ENCODE measurements at regions not wholly inside any gene's neighbourhood (a gene's known extent, or its start where the extent isn't known, plus 50 kb on each side); places are given as distances from the start of the nearest gene placed in this dataset.

DNA sequence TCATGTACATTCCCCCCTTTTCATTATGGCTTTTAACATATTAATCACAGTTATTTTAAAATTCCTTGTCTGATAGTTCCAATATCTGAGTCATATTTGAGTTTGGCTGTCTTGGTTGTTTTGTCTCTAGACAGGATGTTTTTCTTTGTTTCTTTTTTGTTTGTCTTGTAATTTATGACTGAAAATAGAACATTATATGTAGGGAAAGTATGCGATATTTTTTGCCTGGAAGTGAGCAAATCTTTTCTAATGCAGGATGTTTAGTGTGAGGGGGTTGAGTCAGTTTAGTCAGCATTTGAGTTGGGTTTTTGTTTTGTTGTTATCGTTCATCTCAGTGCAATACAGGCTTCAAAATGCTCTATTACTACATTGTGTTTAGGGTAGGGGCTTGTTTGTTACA lies 239.7 kb downstream of the SNAPC1 start:
- H3K27ac ChIP-seq, result no peak overlapping the region
- TF ChIP-seq, protein P1, sequence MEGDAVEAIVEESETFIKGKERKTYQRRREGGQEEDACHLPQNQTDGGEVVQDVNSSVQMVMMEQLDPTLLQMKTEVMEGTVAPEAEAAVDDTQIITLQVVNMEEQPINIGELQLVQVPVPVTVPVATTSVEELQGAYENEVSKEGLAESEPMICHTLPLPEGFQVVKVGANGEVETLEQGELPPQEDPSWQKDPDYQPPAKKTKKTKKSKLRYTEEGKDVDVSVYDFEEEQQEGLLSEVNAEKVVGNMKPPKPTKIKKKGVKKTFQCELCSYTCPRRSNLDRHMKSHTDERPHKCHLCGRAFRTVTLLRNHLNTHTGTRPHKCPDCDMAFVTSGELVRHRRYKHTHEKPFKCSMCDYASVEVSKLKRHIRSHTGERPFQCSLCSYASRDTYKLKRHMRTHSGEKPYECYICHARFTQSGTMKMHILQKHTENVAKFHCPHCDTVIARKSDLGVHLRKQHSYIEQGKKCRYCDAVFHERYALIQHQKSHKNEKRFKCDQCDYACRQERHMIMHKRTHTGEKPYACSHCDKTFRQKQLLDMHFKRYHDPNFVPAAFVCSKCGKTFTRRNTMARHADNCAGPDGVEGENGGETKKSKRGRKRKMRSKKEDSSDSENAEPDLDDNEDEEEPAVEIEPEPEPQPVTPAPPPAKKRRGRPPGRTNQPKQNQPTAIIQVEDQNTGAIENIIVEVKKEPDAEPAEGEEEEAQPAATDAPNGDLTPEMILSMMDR (IDR thresholded peaks at IDR 0.05), result no peak
- no peak for TF ChIP-seq POLR2A (IDR thresholded peaks at IDR 0.05)
- 83 to 90% methylated on average over 2 of the region's 2 CpGs for WGBS, 2 donors
- intact Hi-C loops (cut with DNase I; ENCODE audit: low total_unique reads), result no loop called here
- H3K4me1 ChIP-seq, result no peaks in the 10 kb centered on the region
- H3K36me3 ChIP-seq (ENCODE audit: low read depth, missing control alignments), result no peaks in the 10 kb centered on the region
- no peak overlapping the region for H3K4me3 ChIP-seq
- H3K27me3 ChIP-seq, result no peaks in the 10 kb centered on the region
- no peak for DNase-seq
- no peaks in the 10 kb centered on the region for H3K9me3 ChIP-seq

DNA sequence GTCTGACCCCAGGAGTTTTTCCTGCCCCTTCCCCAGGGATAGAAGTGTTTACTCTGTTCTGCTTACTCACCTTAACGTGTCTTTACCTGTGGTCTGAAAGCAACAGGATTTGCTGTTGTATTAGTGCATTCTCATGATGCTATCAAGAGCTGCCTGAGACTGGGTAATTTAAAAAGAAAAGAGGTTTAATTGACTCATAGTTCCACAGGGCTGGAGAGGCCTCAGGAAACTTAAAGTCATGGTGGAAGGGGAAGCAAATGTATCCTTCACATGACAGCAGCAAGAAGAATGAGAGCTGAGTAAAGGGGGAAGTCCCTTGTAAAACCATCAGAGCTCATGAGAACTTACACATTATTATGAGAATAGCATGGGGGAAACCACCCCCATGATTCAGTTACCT lies 240.4 kb downstream of the SNAPC1 start:
- WGBS, 2 donors, result 60 to 62% methylated on average over 1 of the region's 1 CpG
- Histone ChIP-seq H3K9me3 (no peaks in the 10 kb centered on the region), H3K36me3 (ENCODE audit: low read depth, missing control alignments) (no peaks in the 10 kb centered on the region), H3K4me1 (no peaks in the 10 kb centered on the region), H3K27ac (no peak overlapping the region), H3K4me3 (no peak overlapping the region), H3K27me3 (no peaks in the 10 kb centered on the region)
- TF ChIP-seq POLR2A (IDR thresholded peaks at IDR 0.05), result no peak
- TF ChIP-seq, protein P1 (IDR thresholded peaks at IDR 0.05), result no peak
- no peak for DNase-seq
- intact Hi-C loops (cut with DNase I; ENCODE audit: low total_unique reads), result no loop called here

DNA sequence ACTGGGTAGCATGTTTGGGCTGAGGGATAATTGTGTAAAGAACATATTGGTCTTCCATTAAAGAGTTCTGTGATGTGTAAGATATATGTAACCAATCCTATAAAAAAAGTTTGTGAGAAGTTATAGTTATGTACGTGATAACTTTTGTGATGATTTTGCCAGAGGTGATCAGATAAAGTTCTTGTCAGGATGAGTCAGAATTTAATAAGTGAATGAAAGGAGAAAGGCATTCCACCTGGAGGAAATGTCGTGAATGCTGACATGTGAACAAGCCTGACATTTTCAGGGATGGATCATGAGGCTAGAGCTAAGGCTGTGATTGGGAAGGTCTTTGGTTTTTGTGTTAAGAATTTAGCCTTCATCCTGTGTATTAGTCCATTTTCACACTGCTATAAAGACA lies 241.5 kb downstream of the SNAPC1 start:
- DNase-seq, result no peak
- Histone ChIP-seq H3K9me3 (no peaks in the 10 kb centered on the region), H3K36me3 (ENCODE audit: low read depth, missing control alignments) (no peaks in the 10 kb centered on the region), H3K4me1 (no peaks in the 10 kb centered on the region), H3K27ac (no peak overlapping the region), H3K27me3 (no peaks in the 10 kb centered on the region), H3K4me3 (no peak overlapping the region)
- intact Hi-C loops (cut with DNase I; ENCODE audit: low total_unique reads), result no loop called here
- 48 to 68% methylated on average over 2 of the region's 2 CpGs for WGBS, 2 donors
- TF ChIP-seq, protein P1 (IDR thresholded peaks at IDR 0.05), result no peak
- no peak for TF ChIP-seq POLR2A (IDR thresholded peaks at IDR 0.05)

DNA sequence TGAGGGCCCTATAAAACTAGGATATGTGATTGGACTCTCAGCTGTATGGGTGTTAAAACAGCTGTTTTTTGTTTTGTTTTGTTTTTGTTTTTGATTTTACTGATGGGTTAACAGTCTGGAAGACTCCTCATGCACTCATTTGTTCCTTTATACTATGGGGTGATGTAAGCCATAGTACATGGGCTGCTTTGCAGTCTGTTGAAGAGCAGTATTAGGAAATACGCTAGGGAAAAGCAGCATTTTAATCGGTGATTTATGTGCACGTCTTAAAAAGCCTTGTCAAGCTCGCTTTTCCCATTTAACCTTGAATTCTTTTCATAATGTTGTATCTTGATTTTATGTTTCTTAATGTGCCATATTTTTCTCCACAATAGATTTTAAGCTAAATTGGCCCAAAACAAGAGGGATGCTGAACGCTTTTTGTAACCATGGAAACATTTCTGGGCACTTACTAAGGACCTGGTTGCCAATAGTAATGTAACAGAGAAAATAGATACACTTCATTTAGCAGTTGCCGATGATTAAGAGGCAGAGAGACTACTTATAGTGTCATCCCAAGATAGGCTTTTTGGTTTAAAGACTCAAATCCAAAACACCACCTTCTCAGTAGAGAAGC lies 244.0 kb downstream of the SNAPC1 start:
- intact Hi-C loops (cut with DNase I; ENCODE audit: low total_unique reads), result no loop called here
- WGBS, 2 donors, result 59 to 73% methylated on average over 6 of the region's 6 CpGs

More for the DNA sequence above, 244.0 kb downstream of the SNAPC1 start:
- Histone ChIP-seq H3K4me1 (no peaks in the 10 kb centered on the region), H3K27me3 (no peaks in the 10 kb centered on the region), H3K36me3 (ENCODE audit: low read depth, missing control alignments) (no peaks in the 10 kb centered on the region), H3K9me3 (no peaks in the 10 kb centered on the region), H3K4me3 (no peak overlapping the region), H3K27ac (no peak overlapping the region)
- DNase-seq, result no peak
- no peak for TF ChIP-seq POLR2A (IDR thresholded peaks at IDR 0.05)
- TF ChIP-seq, protein P1 (IDR thresholded peaks at IDR 0.05), result no peak

Data from testis (tissue), 2 donors.